ENCODE measurements at regions not wholly inside any gene's neighbourhood (a gene's known extent, or its start where the extent isn't known, plus 50 kb on each side); places are given as distances from the start of the nearest gene placed in this dataset.

- TF ChIP-seq ZHX1 (conservative IDR thresholded peaks at IDR 0.05; ENCODE audit: low read length) (no peak), CEBPZ (IDR thresholded peaks at IDR 0.05; ENCODE audit: borderline replicate concordance, low read depth, low read length) (no peak), ZNF639 (CRISPR knock-in tag; conservative IDR thresholded peaks at IDR 0.05 in 1 of 2, IDR thresholded peaks at IDR 0.05 in 1 of 2) (no peak), ARNT (IDR thresholded peaks at IDR 0.05) (no peak), RAD51 (IDR thresholded peaks at IDR 0.05; ENCODE audit: borderline replicate concordance, low read depth) (peak; percentile 23; the same call in 1 of the 2 replicates), BDP1 (IDR thresholded peaks at IDR 0.05; ENCODE audit: insufficient read depth, insufficient read length) (no peak)
Observed at GRCh38 chr16:61530697-61531096, 505.5 kb downstream of the CDH8 start (continued).
